SH-SY5Y (cell line): ENCODE measurements at regions not wholly inside any gene's neighbourhood (a gene's known extent, or its start where the extent isn't known, plus 50 kb on each side); places are given as distances from the start of the nearest gene placed in this dataset.

Experiments
- GATA2 ChIP-seq: IDR thresholded peaks from 2 replicates; pipeline ENCODE4 v1.6.1; 2011; ENCODE audit warnings: mild to moderate bottlenecking, low read depth, low read length
- GATA3 ChIP-seq: IDR thresholded peaks from 2 replicates; pipeline ENCODE4 v1.6.1; 2011; ENCODE audit warnings: low read depth, mild to moderate bottlenecking, low read length, moderate library complexity

DNA sequence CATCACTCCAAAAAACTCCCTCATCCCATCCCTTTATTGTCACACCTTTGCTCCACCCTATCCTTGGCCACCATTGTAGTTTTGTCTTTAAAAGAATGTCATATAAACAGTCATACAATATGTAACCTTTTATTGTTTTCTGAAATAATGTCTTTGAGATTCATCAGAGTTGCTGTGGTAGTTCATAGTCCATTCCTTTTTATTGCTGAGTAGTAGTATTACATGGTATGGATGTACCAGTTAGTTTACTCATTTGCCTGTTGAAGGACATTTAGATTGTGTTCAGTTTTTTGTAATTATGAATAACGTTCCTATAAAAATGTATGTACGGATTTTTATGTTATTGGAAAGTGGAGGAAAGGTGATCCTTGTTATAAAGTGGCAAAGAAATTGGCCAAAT is 171.8 kb upstream of the GCFC2 start:
- no peak for TF ChIP-seq GATA2
- no peak for TF ChIP-seq GATA3
